HCT116 (cell line): ENCODE measurements at regions not wholly inside any gene's neighbourhood (a gene's known extent, or its start where the extent isn't known, plus 50 kb on each side); places are given as distances from the start of the nearest gene placed in this dataset.

Experiments
- CTCF ChIP-seq, 3 experiments: fragments of 200-600 bp in 1 of 3; sonication (generic) in 1 of 3; IDR thresholded peaks in 2 of 3; conservative IDR thresholded peaks in 1 of 3; 2 replicates each; pipeline ENCODE4 v1.5.1; 2012 to 2017; ENCODE audit warnings: low read depth in 2 of 3, low read length in 2 of 3, antibody characterized with exemption in 1 of 3, borderline replicate concordance in 1 of 3, control low read depth in 1 of 3, mild to moderate bottlenecking in 1 of 3, mixed read lengths in 1 of 3, mixed run types in 1 of 3, moderate library complexity in 1 of 3; ENCODE audit not compliant: insufficient read depth in 1 of 3
- EZH2phosphoT487 ChIP-seq: fragments of 200-600 bp; IDR thresholded peaks from 2 replicates; pipeline ENCODE4 v1.6.1; 2018; ENCODE audit warnings: antibody characterized with exemption, borderline replicate concordance
- SP1 ChIP-seq: IDR thresholded peaks from 2 replicates; pipeline ENCODE4 v1.6.1; 2012; ENCODE audit warnings: low read depth
- YY1 ChIP-seq: IDR thresholded peaks from 2 replicates; pipeline ENCODE4 v1.6.1; 2011; ENCODE audit warnings: low read length, low read depth, moderate library complexity, mild to moderate bottlenecking; ENCODE audit not compliant: insufficient replicate concordance; ENCODE audit errors: extremely low read depth

DNA sequence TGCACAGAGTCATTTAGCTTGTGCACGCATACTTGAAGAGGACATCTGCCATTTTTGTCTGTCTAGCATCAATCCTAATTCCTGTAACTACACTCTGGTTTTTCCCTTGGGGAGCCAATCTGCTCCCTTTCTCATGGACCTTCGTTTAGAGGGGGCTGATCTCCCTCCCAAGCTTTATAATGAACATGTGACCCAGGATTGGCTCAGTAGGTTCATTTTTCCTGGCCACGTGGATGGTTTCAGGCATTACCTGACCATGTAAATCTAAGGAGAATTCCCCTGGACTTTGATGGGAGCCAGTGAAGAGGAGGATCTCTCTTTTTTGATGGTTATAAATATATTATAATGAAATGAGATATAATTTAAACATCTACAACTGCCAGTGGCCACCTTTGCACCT, 56.8 kb upstream of the HS3ST2 start:
- TF ChIP-seq SP1 (no peak), YY1 (no peak), CTCF (IDR thresholded peaks at IDR 0.05 in 2 of 3, conservative IDR thresholded peaks at IDR 0.05 in 1 of 3; ENCODE audit: borderline replicate concordance in 1 of 3, insufficient read depth in 1 of 3, low read depth in 2 of 3, low read length in 2 of 3) (no peak), EZH2phosphoT487 (no peak)
